HCT116 (cell line): ENCODE measurements at regions not wholly inside any gene's neighbourhood (a gene's known extent, or its start where the extent isn't known, plus 50 kb on each side); places are given as distances from the start of the nearest gene placed in this dataset.

Experiments used
- ATAC-seq: fragments of 200-7000 bp; cut with Tn5 transposase; 2 replicates; pipeline ENCODE4 v1.9.1; 2020; ENCODE audit warnings: mild to moderate bottlenecking, moderate library complexity
- BruUV-seq: library from RNA; stranded (reverse); fragments of 400-500 nt; replicated peaks from 2 replicates; lab custom pipeline; 2021; lab: Mats Ljungman, UMichigan
- CTCF ChIA-PET: fragments of 300-600 bp; sonication (Branson Sonifier 250); formaldehyde crosslinking; loops from one replicate; lab custom pipeline; 2021; ENCODE audit warnings: antibody characterized with exemption; lab: Charles Lee
- POLR2A ChIA-PET: fragments of 300-600, 350-600 bp; sonication (Branson Sonifier 250); formaldehyde crosslinking; loops from one replicate; lab custom pipeline; 2021; ENCODE audit warnings: antibody characterized with exemption; lab: Charles Lee
- RAD21 ChIA-PET, 2 experiments: fragments of 300-600 bp; sonication (Branson Sonifier 250); formaldehyde crosslinking; loops; one replicate each; lab custom pipeline; 2023; ENCODE audit warnings: low total read pairs in 2 of 2; ENCODE audit not compliant: uncharacterized antibody in 2 of 2, unreplicated experiment in 2 of 2, low non-redundant PET in 1 of 2; lab: Charles Lee
- DNase-seq: peaks from one replicate; pipeline ENCODE4 v3.0.0-alpha.2; 2010; ENCODE audit warnings: low read depth, low spot score
- H2AFZ ChIP-seq: fragments of 200-600 bp; shearing (Covaris generic), sonication (generic); 2 replicates; pipeline ENCODE4 v1.6.1; 2017; ENCODE audit warnings: low read depth, mixed run types, mixed read lengths, antibody characterized with exemption, low read length; ENCODE audit not compliant: poor library complexity, severe bottlenecking
- H3K27ac ChIP-seq: 2 replicates; pipeline ENCODE4 v1.5.1; 2012; ENCODE audit warnings: low read depth, low read length
- H3K27me3 ChIP-seq: fragments of 200-600 bp; sonication (generic); 2 replicates; pipeline ENCODE4 v1.6.1; 2016; ENCODE audit warnings: mixed run types, low read length, mixed read lengths; ENCODE audit not compliant: insufficient read depth
- H3K36me3 ChIP-seq, 2 experiments: fragments of 200-500 bp in 1 of 2; fragments of 200-600 bp in 1 of 2; sonication (Bioruptor generic) in 1 of 2; sonication (generic) in 1 of 2; 2 replicates each; pipeline versions ENCODE4 v1.5.1 to v1.6.1; 2014 to 2016; ENCODE audit warnings: low read length in 2 of 2, inconsistent platforms in 1 of 2, mixed read lengths in 1 of 2, mixed run types in 1 of 2; ENCODE audit not compliant: insufficient read depth in 2 of 2, control insufficient read depth in 1 of 2
- H3K4me1 ChIP-seq, 2 experiments: fragments of 200-600 bp in 1 of 2; sonication (generic) in 1 of 2; 2 replicates each; pipeline versions ENCODE4 v1.5.1 to v1.6.1; 2012 to 2017; ENCODE audit warnings: low read length in 2 of 2, inconsistent platforms in 1 of 2, mild to moderate bottlenecking in 1 of 2, mixed read lengths in 1 of 2, mixed run types in 1 of 2, moderate library complexity in 1 of 2; ENCODE audit not compliant: insufficient read depth in 2 of 2, control insufficient read depth in 1 of 2
- H3K4me2 ChIP-seq: fragments of 200-600 bp; sonication (generic); 2 replicates; pipeline ENCODE4 v1.6.1; 2017; ENCODE audit warnings: mixed run types, low read length, mixed read lengths
- H3K4me3 ChIP-seq, 2 experiments: fragments of 200-600 bp in 1 of 2; sonication (generic) in 1 of 2; replicated peaks in 1 of 2; 2 replicates each; pipeline ENCODE4 v1.5.1; 2011 to 2016; ENCODE audit warnings: low read length in 2 of 2, control low read depth in 1 of 2, low read depth in 1 of 2, mild to moderate bottlenecking in 1 of 2, mixed read lengths in 1 of 2, mixed run types in 1 of 2
- H3K79me2 ChIP-seq: fragments of 200-600 bp; sonication (generic); 2 replicates; pipeline ENCODE4 v1.6.1; 2017; ENCODE audit warnings: mild to moderate bottlenecking, mixed run types, low read length, moderate library complexity, mixed read lengths; ENCODE audit not compliant: insufficient read depth
- H3K9ac ChIP-seq: fragments of 200-600 bp; sonication (generic); 2 replicates; pipeline ENCODE4 v1.6.1; 2016; ENCODE audit warnings: low read length, mixed read lengths
- H3K9me2 ChIP-seq: fragments of 200-600 bp; sonication (generic), shearing (Covaris generic); 2 replicates; pipeline ENCODE4 v1.6.1; 2017; ENCODE audit warnings: mixed run types, mild to moderate bottlenecking, moderate library complexity; ENCODE audit not compliant: insufficient read depth
- H3K9me3 ChIP-seq, 2 experiments: fragments of 200-500 bp in 1 of 2; fragments of 200-600 bp in 1 of 2; sonication (Bioruptor generic) in 1 of 2; sonication (generic) in 1 of 2; 2 replicates each; pipeline ENCODE4 v1.6.1; 2014 to 2017; ENCODE audit warnings: low read length in 2 of 2, mixed read lengths in 2 of 2, inconsistent platforms in 1 of 2, low read depth in 1 of 2, mild to moderate bottlenecking in 1 of 2, mixed run types in 1 of 2, moderate library complexity in 1 of 2; ENCODE audit not compliant: control insufficient read depth in 1 of 2, insufficient read depth in 1 of 2
- H4K20me1 ChIP-seq: fragments of 200-600 bp; sonication (generic), shearing (Covaris generic); 2 replicates; pipeline ENCODE4 v1.6.1; 2017; ENCODE audit warnings: mixed run types, mild to moderate bottlenecking, moderate library complexity; ENCODE audit not compliant: insufficient read depth
- CBX3 ChIP-seq: IDR thresholded peaks from 2 replicates; pipeline ENCODE4 v1.6.1; 2012; ENCODE audit warnings: low read depth
- ELF1 ChIP-seq: IDR thresholded peaks from 2 replicates; pipeline ENCODE4 v1.6.1; 2012; ENCODE audit warnings: low read depth, borderline replicate concordance
- FOSL1 ChIP-seq: IDR thresholded peaks from 2 replicates; pipeline ENCODE4 v1.6.1; 2012; ENCODE audit warnings: low read depth
- JUND ChIP-seq: IDR thresholded peaks from 2 replicates; pipeline ENCODE4 v1.6.1; 2012
- POLR2A ChIP-seq: IDR thresholded peaks from 2 replicates; pipeline ENCODE4 v1.7.0; 2011; ENCODE audit warnings: borderline replicate concordance; ENCODE audit not compliant: insufficient read depth, insufficient read length; ENCODE audit errors: extremely low read depth
- RAD21 ChIP-seq: IDR thresholded peaks from 2 replicates; pipeline ENCODE4 v1.6.1; 2012; ENCODE audit warnings: low read depth, mild to moderate bottlenecking
- SIN3A ChIP-seq: IDR thresholded peaks from 2 replicates; pipeline ENCODE4 v1.6.1; 2012; ENCODE audit warnings: low read depth
- SP1 ChIP-seq: IDR thresholded peaks from 2 replicates; pipeline ENCODE4 v1.6.1; 2012; ENCODE audit warnings: low read depth
- SRF ChIP-seq: IDR thresholded peaks from 2 replicates; pipeline ENCODE4 v1.6.1; 2012; ENCODE audit warnings: low read depth
- TCF7L2 ChIP-seq: IDR thresholded peaks from 2 replicates; pipeline ENCODE4 v1.7.0; 2011; ENCODE audit warnings: borderline replicate concordance, inconsistent platforms; ENCODE audit not compliant: insufficient read depth, insufficient read length; ENCODE audit errors: extremely low read depth
- intact Hi-C: fragments of 100-400 bp; cut with micrococcal nuclease; formaldehyde crosslinking; loops from 2 replicates; pipeline ENCODE4 v1.10.0; 2022
- TF ChIP-seq, protein P1 (sequence below): IDR thresholded peaks from 2 replicates; pipeline ENCODE4 v1.6.1; 2012
- TF ChIP-seq, protein P2 (sequence below): IDR thresholded peaks from 2 replicates; pipeline ENCODE4 v1.6.1; 2012; ENCODE audit warnings: low read depth

DNA sequence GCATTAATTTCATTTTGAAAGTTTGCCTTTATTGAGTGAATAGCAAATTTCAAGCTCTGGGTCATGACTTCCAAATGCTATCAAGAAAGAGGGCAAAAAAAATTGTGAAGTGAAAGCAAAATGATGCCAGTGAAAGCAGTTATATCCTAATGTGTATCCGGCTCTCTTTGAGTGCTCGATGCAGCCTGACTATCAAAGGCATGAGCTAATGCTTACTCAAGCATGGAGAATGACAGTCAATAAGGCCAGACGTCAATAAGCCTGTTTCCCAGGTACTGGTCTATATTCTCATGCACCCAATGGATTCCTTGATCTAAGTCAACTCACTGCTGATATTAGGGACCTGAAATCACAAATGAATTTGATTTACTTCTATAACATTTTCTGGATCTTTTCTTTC is 435.5 kb downstream of the CAAP1 start:
- no peak for ATAC-seq
- Histone ChIP-seq H3K4me1 (no peaks in the 10 kb centered on the region), H2AFZ (no peak overlapping the region), H3K9ac (no peak overlapping the region), H3K4me3 (no peak overlapping the region), H4K20me1 (no peaks in the 10 kb centered on the region), H3K79me2 (no peaks in the 10 kb centered on the region), H3K36me3 (no peaks in the 10 kb centered on the region), H3K9me2 (no peaks in the 10 kb centered on the region), H3K27ac (no peak overlapping the region), H3K9me3 (peaks cover 0 to 6% of the 10 kb centered on the region in 2 experiments; a peak in 2 of 4 replicates), H3K27me3 (no peaks in the 10 kb centered on the region), H3K4me2 (no peak overlapping the region)
- intact Hi-C loops, result no loop called here
- CTCF ChIA-PET, result no interaction called here
- DNase-seq, result no peak
- BruUV-seq, result no TSS peak
- RAD21 ChIA-PET, result no interaction called here
- TF ChIP-seq RAD21 (no peak), CBX3 (no peak), SIN3A (no peak), JUND (no peak), ELF1 (no peak), TCF7L2 (no peak), FOSL1 (no peak), SP1 (no peak), SRF (no peak), POLR2A (no peak)
- TF ChIP-seq, protein P1, sequence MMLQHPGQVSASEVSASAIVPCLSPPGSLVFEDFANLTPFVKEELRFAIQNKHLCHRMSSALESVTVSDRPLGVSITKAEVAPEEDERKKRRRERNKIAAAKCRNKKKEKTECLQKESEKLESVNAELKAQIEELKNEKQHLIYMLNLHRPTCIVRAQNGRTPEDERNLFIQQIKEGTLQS, result no peak
- TF ChIP-seq, protein P2, sequence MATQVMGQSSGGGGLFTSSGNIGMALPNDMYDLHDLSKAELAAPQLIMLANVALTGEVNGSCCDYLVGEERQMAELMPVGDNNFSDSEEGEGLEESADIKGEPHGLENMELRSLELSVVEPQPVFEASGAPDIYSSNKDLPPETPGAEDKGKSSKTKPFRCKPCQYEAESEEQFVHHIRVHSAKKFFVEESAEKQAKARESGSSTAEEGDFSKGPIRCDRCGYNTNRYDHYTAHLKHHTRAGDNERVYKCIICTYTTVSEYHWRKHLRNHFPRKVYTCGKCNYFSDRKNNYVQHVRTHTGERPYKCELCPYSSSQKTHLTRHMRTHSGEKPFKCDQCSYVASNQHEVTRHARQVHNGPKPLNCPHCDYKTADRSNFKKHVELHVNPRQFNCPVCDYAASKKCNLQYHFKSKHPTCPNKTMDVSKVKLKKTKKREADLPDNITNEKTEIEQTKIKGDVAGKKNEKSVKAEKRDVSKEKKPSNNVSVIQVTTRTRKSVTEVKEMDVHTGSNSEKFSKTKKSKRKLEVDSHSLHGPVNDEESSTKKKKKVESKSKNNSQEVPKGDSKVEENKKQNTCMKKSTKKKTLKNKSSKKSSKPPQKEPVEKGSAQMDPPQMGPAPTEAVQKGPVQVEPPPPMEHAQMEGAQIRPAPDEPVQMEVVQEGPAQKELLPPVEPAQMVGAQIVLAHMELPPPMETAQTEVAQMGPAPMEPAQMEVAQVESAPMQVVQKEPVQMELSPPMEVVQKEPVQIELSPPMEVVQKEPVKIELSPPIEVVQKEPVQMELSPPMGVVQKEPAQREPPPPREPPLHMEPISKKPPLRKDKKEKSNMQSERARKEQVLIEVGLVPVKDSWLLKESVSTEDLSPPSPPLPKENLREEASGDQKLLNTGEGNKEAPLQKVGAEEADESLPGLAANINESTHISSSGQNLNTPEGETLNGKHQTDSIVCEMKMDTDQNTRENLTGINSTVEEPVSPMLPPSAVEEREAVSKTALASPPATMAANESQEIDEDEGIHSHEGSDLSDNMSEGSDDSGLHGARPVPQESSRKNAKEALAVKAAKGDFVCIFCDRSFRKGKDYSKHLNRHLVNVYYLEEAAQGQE, result no peak
- POLR2A ChIA-PET, result no interaction called here
